ENCODE measurements at regions not wholly inside any gene's neighbourhood (a gene's known extent, or its start where the extent isn't known, plus 50 kb on each side); places are given as distances from the start of the nearest gene placed in this dataset.

DNA sequence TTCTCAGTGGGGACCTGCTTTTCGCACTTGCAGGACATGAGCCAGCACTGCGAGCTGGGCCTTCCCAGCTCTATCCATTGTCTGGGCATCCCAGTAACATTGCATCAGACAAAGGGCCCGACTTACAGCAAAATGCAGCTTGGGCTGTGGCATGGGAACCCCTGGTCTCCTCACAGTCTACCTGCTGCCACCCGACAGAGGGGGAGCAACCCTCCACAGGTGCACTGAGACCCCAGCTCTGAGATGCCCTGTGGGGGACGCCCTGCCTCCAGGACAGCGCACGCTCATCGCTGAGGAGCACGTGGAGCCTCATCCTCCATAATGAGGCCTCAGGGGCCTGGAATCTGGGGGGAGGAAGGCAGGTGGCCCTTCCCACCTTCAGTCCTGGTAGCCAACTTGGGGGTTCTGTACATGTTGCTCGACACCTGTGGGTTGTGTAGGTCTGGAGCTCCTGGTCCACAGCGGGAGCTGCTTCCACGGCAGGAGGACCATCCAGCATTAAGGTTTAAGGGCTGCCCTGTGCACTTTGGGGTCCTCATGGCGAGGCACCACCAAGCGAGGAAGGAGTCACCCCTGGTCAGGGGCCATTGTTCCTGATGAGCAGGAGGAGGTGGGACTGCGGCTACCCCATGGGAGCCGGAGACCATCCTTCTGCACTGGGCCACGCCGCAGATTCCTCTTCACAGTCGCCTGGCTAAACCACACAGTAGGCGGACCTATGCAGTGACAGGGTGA is 376.5 kb upstream of the IRX1 start:
- H3K27ac ChIP-seq, result no peak overlapping the region
- TF ChIP-seq EP300 (IDR thresholded peaks at IDR 0.05), result no peak
- no peak for TF ChIP-seq POLR2A (IDR thresholded peaks at IDR 0.05)
- intact Hi-C loops (cut with DNase I), result no loop called here
- H3K36me3 ChIP-seq, result no peaks in the 10 kb centered on the region
- no peak overlapping the region for H3K4me3 ChIP-seq
- DNase-seq, result no peak
- H3K27me3 ChIP-seq, result no peaks in the 10 kb centered on the region
- no peaks in the 10 kb centered on the region for H3K9me3 ChIP-seq
- WGBS, 2 donors, result 82 to 87% methylated on average over 20 of the region's 20 CpGs
- H3K4me1 ChIP-seq, result no peaks in the 10 kb centered on the region

DNA sequence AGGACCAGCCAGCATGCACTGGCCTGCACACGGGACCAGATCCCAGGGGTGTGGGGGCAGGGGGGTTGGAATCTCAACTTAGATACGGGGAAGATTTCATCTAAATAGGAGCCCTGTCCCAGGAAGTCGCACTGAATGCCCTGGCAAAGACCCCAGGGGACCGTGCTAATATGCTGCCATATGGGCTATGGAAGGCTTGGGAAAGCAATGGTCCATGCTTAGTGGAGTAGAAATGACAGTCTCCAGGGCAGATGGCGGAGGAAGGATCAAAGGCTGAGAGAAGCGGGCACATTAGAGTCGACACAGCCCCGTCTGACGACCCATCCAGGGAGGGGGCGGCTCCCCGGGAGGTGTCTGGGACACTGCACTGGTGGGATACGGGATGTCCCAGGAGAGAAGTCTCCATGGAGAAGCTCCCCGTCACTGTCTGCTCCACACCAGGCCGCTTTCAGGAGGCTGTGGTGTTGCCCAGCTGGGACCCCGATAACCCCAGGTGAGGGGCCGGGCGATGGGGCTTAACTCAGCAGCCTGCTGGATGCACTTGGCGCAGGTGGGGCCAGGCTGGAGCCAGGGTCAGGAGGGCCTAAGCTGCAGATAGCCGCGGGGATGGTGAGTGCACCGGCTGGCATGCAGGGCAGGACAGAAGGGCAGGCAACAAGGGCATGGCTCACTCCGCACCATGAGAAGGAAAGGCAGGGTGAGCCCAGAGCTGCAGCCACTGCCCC is 377.7 kb upstream of the IRX1 start:
- DNase-seq, result no peak
- Histone ChIP-seq H3K36me3 (no peaks in the 10 kb centered on the region), H3K4me1 (no peaks in the 10 kb centered on the region), H3K27ac (no peak overlapping the region), H3K4me3 (no peak overlapping the region), H3K27me3 (no peaks in the 10 kb centered on the region), H3K9me3 (no peaks in the 10 kb centered on the region)
- TF ChIP-seq EP300 (IDR thresholded peaks at IDR 0.05) (no peak), POLR2AphosphoS5 (IDR thresholded peaks at IDR 0.05) (no peak), POLR2A (IDR thresholded peaks at IDR 0.05) (no peak)
- TF ChIP-seq, protein P1, sequence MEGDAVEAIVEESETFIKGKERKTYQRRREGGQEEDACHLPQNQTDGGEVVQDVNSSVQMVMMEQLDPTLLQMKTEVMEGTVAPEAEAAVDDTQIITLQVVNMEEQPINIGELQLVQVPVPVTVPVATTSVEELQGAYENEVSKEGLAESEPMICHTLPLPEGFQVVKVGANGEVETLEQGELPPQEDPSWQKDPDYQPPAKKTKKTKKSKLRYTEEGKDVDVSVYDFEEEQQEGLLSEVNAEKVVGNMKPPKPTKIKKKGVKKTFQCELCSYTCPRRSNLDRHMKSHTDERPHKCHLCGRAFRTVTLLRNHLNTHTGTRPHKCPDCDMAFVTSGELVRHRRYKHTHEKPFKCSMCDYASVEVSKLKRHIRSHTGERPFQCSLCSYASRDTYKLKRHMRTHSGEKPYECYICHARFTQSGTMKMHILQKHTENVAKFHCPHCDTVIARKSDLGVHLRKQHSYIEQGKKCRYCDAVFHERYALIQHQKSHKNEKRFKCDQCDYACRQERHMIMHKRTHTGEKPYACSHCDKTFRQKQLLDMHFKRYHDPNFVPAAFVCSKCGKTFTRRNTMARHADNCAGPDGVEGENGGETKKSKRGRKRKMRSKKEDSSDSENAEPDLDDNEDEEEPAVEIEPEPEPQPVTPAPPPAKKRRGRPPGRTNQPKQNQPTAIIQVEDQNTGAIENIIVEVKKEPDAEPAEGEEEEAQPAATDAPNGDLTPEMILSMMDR (IDR thresholded peaks at IDR 0.05), result no peak
- WGBS, 2 donors, result 87% methylated on average over 22 of the region's 22 CpGs
- intact Hi-C loops (cut with DNase I), result no loop called here

DNA sequence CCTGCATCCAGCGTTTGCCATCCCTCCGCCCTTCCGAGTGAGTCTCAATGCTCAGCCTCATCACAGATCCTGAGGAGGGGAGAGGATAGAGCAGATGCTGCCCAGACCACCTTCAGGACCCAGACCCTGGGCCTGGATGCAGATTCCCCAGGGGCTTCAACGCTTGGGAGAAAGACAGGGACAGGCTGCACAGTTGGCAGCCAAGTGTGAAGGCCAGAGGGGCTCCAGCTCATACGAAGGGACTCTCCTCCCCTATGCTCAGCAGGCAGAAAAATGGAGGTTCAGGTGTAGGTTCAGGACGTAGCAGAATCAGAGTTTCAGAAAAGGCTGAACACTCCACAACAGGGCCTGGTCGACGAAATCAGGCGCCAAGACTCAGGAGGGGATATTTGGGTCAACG is 378.5 kb upstream of the IRX1 start:
- H3K27ac ChIP-seq, result no peak overlapping the region
- WGBS, 2 donors, result 82 to 88% methylated on average over 10 of the region's 10 CpGs

DNA sequence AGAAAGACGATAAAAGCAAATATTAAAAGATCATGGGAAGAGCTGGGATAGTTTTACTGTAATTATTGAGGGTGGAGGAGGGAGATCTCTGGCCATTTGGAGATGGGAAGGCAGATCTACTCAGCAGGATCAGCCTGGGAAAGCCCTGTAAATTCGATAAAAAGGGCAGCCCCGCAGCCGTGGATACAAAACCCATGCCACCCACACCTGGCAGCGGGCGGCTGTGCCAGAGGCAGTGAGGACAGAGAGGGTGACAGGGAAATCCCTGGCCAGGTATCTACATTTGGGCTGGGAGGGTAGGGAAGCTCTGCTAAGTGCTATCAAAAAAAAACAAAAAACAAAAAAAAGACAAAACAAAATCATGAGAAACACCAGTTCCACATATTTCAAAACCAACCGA is 379.2 kb upstream of the IRX1 start:
- intact Hi-C loops (cut with DNase I), result no loop called here
- Histone ChIP-seq H3K4me3 (no peak overlapping the region), H3K9me3 (no peaks in the 10 kb centered on the region), H3K27me3 (no peaks in the 10 kb centered on the region), H3K4me1 (no peaks in the 10 kb centered on the region), H3K36me3 (no peaks in the 10 kb centered on the region), H3K27ac (no peak overlapping the region)
- DNase-seq, result no peak
- 64 to 87% methylated on average over 7 of the region's 7 CpGs for WGBS, 2 donors
- TF ChIP-seq POLR2A (IDR thresholded peaks at IDR 0.05) (no peak), POLR2AphosphoS5 (IDR thresholded peaks at IDR 0.05) (no peak), EP300 (IDR thresholded peaks at IDR 0.05) (no peak)
- TF ChIP-seq, protein P1 (IDR thresholded peaks at IDR 0.05), result no peak

More for the DNA sequence above, 378.5 kb upstream of the IRX1 start:
- TF ChIP-seq EP300 (IDR thresholded peaks at IDR 0.05) (no peak), POLR2A (IDR thresholded peaks at IDR 0.05) (no peak), POLR2AphosphoS5 (IDR thresholded peaks at IDR 0.05) (no peak)
- TF ChIP-seq, protein P1 (IDR thresholded peaks at IDR 0.05), result no peak
- no peaks in the 10 kb centered on the region for H3K36me3 ChIP-seq
- H3K27me3 ChIP-seq, result no peaks in the 10 kb centered on the region
- no peaks in the 10 kb centered on the region for H3K9me3 ChIP-seq
- intact Hi-C loops (cut with DNase I), result no loop called here
- no peaks in the 10 kb centered on the region for H3K4me1 ChIP-seq
- H3K4me3 ChIP-seq, result no peak overlapping the region
- DNase-seq, result no peak

DNA sequence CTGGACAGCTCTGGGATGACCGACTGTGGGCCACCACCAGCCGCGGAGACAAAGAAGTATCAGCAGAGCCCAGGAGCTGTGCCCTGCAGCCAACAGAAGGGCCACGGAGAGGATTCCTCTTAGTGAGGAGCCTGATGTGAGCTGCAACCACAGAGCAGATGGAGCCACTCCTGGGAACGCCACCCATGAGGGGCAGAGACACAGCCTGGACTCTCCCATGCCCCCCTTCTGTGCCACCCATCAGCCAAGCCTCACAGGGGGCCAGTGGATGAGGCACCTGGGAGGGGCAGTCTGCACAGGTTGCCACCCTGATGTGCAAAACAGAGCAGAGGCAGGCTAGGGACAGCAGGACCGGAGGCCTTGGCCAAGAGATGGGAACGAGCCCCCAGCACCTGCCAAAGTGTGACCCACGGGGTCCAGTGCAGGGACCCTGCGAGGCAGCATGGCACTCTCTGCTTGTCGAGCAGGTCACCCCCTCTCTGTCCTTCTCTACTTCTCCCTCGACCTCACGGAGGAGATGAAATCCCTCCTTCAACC is 380.7 kb upstream of the IRX1 start:
- no peaks in the 10 kb centered on the region for H3K4me1 ChIP-seq
- intact Hi-C loops (cut with DNase I), result no loop called here
- no peaks in the 10 kb centered on the region for H3K9me3 ChIP-seq
- H3K27me3 ChIP-seq, result no peaks in the 10 kb centered on the region
- H3K36me3 ChIP-seq, result no peaks in the 10 kb centered on the region
- WGBS, 2 donors, result 81 to 84% methylated on average over 12 of the region's 12 CpGs
- H3K4me3 ChIP-seq, result no peak overlapping the region
- no peak overlapping the region for H3K27ac ChIP-seq
- TF ChIP-seq, protein P1 (IDR thresholded peaks at IDR 0.05), result no peak
- no peak for TF ChIP-seq EP300 (IDR thresholded peaks at IDR 0.05)
- no peak for TF ChIP-seq POLR2AphosphoS5 (IDR thresholded peaks at IDR 0.05)
- no peak for TF ChIP-seq POLR2A (IDR thresholded peaks at IDR 0.05)
- no peak for DNase-seq

Measured in sigmoid colon (tissue), 6 donors.